HG02852 (cell line): ENCODE measurements at regions not wholly inside any gene's neighbourhood (a gene's known extent, or its start where the extent isn't known, plus 50 kb on each side); places are given as distances from the start of the nearest gene placed in this dataset.

ENCODE experiments used
- ATAC-seq: cut with Tn5 transposase; IDR thresholded peaks from one replicate; pipeline ENCODE4 v1.9.1; 2021; ENCODE audit warnings: mild to moderate bottlenecking, moderate library complexity; ENCODE audit not compliant: unreplicated experiment

- no peak for ATAC-seq
Measured at GRCh38 chr12:24244231-24244630, 294.8 kb upstream of the SOX5 start.

- no peak for ATAC-seq
Measured at GRCh38 chr12:24240707-24241106, 291.2 kb upstream of the SOX5 start.

- no peak for ATAC-seq
Measured at GRCh38 chr12:24233519-24234246, 284.2 kb upstream of the SOX5 start.

GRCh38 chr12:24232531-24232930, 283.1 kb upstream of the SOX5 start:
- ATAC-seq = no peak

- no peak for ATAC-seq
Measured at GRCh38 chr12:24231298-24231697, 281.8 kb upstream of the SOX5 start.

- no peak for ATAC-seq
Measured at GRCh38 chr12:24230061-24230701, 280.7 kb upstream of the SOX5 start.

GRCh38 chr12:24229031-24229700, 279.7 kb upstream of the SOX5 start:
- ATAC-seq = no peak

GRCh38 chr12:24228371-24228770, 278.9 kb upstream of the SOX5 start:
- no peak for ATAC-seq

- ATAC-seq = no peak
Measured at GRCh38 chr12:24227551-24227950, 278.1 kb upstream of the SOX5 start.

- no peak for ATAC-seq
Measured at GRCh38 chr12:24226745-24227350, 277.4 kb upstream of the SOX5 start.

GRCh38 chr12:24224401-24224800, 274.9 kb upstream of the SOX5 start:
- ATAC-seq = no peak

- no peak for ATAC-seq
Measured at GRCh38 chr12:24223926-24224325, 274.5 kb upstream of the SOX5 start.

- no peak for ATAC-seq
Measured at GRCh38 chr12:24222968-24223367, 273.5 kb upstream of the SOX5 start.

- ATAC-seq = no peak
Measured at GRCh38 chr12:24212496-24212895, 263.0 kb upstream of the SOX5 start.

GRCh38 chr12:24206621-24207020, 257.2 kb upstream of the SOX5 start:
- no peak for ATAC-seq

- peak; percentile 57 for ATAC-seq
Measured at GRCh38 chr12:24201258-24201970, 251.9 kb upstream of the SOX5 start.

- ATAC-seq = no peak
Measured at GRCh38 chr12:24200010-24200409, 250.5 kb upstream of the SOX5 start.

- no peak for ATAC-seq
Measured at GRCh38 chr12:24198936-24199671, 249.6 kb upstream of the SOX5 start.

GRCh38 chr12:24198070-24198469, 248.6 kb upstream of the SOX5 start:
- no peak for ATAC-seq

GRCh38 chr12:24197532-24197931, 248.1 kb upstream of the SOX5 start:
- ATAC-seq = no peak
